KG1 (cell line): ENCODE measurements at regions not wholly inside any gene's neighbourhood (a gene's known extent, or its start where the extent isn't known, plus 50 kb on each side); places are given as distances from the start of the nearest gene placed in this dataset.
"Not testable (repeated sequence)": the region's sequence is repeated elsewhere in the genome, so short reads cannot be mapped to it uniquely, and the experiment has no call there.

Source experiments
- DNase-seq: peaks from one replicate; lab custom pipeline; 2025; lab: John Stamatoyannopoulos, UW

DNA sequence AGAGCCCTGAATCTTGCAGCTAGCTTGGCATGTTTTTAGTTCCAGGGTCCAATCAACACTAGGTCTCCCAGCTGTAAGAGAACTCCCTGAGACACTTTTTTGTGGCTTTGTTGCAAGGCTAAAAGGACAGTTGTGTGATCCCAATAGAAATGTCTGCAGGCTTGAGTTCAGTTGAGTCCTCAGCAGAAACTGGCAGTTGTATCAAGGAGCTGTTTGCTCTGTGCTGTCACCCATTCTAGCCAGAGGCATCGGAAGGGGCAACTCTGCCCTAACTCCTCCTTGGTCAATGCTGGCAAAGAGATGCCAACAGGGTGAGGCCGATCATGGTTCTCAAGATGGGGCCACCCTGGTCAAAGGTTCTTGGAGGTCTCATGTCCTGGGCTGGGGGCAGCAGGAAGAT is 224.1 kb downstream of the BUB3 start:
- DNase-seq, result no peak

DNA sequence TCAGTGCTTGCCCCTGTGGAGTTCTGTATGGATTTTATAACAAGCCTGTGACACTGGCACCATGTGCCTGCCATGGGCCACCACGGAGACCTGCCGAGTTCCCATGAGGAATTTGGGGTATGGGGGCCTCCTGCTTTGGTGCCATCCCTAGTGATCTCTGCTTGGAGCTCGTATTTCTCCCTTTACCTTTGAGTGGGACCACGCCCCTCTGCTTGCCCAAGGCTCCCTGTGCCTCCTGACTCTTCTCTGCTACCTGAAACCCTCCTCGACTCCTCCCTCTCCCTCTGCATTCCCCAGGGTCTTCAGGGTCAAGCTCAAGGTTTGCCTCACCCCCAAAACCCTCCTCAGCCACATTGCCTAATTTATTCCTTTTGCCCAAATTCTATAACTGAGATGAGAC is 225.0 kb downstream of the BUB3 start:
- DNase-seq, result no peak

DNA sequence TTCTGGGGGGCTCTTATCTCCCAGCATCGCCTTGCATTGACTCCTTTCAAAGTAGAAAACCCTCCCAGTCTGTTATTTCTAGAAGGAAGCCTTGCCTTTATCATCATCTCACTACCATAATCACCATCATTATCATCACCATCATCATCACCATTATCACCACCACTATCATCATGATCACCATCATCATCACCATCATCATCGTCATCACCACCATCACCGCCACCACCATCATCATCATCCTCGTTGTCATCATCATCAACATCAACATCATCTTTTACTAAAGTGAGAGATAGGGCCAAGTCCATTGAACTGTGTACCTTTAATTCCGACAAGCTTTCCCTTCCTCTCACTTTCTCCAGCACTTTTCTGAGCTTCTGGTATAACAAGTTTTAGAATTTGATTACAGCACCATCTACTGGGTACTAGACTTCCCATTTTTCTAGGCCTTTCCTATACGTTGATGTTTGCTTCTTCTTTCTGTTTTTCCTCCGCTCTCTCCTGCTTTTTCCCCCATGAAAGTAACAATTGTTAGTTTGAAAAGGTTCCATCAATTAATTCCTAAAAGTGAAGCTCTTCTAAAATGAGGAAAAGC is 226.4 kb downstream of the BUB3 start:
- DNase-seq, result no peak

DNA sequence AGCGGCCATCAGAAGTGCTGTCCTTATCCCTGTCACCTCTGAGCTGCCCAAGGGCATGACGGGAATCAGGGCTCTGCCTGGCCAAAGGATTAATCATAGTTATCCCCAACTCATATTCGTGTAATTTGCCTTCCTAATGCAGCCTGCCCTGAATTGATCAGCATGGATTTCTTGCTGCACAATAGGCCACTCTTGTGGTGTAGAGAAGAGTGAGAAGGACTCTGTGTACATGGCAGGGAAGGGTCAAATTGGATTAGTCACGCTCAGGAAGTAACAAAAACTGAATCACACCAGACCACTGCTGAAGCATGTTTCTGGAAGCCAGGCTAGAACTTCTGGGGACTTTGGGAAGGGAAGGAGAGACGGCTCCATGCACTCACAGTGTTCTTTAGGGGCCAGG is 227.0 kb downstream of the BUB3 start:
- no peak for DNase-seq

DNA sequence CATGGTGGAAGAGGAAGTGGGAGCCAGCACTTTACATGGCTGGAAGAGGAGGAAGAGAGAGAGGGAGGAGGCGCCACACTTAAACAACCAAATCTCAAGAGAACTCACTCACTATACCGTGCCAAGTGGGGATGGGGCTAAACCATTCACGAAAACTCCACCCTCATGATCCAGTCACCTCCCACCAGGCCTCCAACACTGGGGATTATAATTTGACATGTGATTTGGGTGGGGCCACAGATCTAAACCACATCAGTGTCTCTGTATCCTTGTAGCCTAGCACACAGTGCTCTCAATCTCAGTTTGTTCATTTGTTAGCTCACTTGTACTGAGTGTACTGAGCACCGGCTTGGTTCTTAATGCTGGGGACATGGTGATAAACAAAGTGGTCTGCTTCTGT is 228.3 kb downstream of the BUB3 start:
- no peak for DNase-seq

DNA sequence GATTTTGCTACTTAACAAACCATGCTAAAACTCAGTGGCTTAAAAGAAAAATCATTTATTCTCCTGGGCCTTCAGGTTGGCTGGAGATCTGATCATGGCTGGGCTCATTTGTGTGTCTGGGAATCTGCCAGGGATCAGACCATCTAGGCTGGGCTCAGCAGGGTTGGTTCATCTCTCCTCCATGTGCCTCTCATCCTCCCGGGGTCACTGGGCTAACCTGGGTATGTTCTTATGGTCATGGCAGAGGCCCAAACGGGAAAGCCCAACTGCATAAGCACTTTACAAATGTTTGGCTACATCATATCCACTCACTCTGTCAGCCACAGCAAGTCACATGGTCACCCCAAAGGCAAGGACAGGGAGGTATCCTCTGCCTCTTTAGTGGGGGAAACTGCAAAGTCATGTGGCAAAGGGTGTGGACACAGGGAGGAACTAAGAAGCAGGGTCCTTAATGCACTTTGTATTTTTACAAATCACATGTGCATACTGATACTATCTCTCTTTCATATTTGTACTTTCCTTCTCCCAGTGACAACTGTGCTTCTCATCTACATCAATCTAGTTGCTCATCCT is 231.4 kb downstream of the BUB3 start:
- no peak for DNase-seq

DNA sequence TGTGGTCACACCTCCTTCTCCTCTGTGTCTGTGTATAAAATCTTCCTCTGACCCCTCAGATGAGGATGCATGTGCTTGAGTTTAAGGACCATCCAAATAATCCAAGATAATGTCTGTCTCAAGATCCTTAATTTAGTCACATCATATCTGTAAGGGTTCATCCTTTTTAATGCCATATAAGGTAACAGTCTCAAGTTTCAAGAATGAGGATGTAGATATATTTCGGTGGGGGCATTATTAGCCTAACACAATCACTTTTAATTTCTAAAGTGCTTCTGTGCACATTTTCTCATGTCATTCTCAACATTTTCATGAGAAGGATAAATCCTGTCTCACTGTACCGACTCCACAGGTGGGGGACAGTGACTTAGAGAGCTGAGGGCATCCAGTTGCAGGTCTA is 235.3 kb downstream of the BUB3 start:
- DNase-seq, result no peak

DNA sequence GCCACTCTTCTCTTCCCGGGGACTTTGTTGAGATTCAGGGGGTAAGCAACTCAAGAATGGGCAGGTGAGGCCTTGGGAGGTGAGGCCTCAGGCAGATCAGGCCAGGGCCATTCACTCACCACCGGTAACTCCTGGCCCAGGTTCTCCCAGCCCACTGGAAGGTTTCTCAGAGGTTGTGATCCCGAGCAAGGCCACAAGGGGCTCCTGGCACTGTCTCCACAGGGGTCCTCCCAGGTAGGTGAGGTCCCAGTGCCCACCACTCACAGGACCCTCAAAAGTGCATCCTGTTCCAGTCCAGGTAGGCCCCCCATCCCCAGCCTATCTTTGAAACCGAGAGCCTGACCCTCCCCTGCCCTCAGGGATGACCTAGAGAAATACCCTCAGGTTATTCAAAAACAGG is 236.1 kb downstream of the BUB3 start:
- DNase-seq, result no peak

DNA sequence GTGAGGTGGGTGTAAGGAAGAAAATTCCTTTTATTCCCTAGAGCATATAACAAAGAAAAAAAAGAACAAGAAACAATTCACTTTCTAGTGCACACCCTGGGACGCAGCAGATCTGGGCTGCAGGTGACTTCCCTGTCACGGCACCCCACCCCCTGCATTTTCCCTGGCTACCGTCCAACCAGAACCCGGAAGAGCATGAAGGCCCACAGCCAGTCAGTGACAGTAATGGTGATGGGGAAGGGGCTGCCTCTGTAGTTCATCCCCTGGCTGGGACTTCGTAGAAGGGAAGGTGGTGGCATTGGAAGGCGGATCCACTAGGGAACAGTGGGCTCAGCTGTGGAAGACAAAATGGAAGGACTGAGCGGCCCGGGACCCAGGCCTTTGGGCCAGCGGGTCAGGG is 236.7 kb downstream of the BUB3 start:
- no peak for DNase-seq

DNA sequence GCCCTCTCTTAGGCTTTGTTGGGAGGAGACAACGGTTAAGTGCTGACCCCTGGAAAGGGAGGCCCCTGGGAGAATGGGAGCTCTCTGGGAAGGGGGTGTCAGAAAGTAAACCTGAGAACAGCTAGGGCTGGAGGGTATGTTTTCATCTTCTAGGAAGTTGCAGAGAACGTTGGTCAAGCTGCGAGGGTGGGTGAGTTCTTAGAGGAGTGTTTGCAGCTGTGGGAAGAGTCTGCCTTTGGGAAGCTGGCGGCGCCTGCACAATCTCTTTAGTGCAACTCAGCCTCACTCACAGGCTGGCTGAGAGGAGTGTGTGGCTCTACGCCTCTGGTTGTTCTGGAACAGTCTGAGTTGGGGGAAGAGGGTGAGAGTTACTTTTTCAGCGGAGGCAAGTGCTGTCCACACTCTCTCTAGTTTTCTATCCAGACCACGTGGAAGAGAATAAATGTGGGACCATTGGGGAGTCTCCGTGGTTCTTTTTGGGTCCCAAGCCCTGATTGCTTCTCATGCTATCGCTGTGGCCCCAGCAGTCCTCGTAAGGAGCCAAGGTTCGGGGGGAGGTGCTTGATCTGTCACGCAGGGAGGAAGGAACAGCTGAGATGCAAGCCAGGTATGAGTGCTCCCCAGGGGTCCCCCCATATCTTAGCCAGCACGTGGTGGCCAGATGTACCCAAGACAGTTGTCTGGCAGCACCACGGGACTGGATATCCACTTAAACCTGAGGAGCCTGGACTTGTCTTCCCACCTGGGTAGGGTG is 237.2 kb downstream of the BUB3 start:
- DNase-seq, result no peak

DNA sequence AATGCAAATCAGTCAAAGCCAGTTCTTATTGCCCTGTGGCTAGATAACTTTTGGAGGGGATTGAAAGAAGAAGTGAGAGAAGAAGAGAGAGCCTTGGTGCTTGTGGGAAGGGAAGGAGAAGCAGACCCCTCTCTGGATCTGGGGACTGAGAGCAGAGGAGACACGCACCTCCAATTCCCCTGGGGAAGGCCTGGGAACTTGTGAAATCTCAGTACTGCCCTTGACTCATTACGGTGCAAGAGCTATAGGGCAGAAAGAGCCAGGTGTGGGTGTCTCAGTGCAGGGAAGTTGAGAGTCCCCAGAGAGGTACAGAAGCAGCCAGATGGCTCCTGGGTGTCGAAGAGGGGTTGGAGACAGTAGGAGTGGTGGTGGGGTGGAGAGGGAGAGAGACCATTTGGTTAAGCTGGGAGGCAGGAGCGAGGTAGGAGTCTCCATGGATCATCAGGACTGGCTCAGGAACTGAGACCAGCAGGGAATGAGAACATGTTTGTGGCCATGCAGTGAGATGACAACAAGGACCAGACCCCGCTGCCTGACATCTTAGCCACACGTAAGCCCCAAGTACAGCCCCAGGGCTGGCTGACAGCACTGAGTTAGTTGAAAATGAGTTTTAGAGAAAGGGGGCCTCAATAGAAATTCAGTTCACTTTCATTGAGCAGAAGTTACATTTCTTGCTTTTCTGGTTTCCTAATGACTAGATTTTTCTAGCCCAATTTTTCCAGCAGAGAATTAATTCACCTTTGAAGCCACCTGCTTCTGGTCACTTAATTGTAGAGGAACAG is 238.2 kb downstream of the BUB3 start:
- no peak for DNase-seq

DNA sequence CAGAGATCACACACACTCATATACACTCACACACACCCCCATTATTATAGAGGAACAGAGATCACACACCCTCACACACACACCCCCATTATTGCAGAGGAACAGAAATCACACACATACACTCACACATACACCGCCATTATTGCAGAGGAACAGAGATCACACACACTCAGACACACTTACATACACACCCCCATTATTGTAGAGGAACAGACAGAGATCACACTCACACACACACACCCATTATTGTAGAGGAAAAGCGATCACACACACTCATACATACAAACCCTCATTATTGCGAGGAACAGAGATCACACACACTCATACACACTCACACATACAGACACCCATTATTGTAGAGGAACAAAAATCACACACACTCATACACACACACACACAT is 239.0 kb downstream of the BUB3 start:
- no peak for DNase-seq

DNA sequence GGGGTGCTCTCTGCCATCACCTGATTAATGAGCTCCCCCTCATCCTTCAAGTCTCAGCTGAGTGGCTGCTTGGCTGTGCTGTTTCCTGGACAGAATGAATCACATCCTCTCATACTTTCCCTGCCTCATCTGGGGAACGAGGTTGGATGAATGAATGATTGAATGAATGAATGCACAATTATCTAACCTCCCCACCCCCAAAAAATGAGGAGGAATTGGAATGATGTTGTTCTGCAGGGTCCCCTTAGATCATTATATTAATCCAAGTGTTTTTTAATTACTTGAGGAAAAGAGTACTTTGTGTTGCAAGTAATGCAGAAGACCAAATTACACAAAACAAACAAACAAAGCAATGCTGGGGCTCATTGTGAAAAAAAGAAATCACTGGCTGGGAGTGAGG is 240.2 kb downstream of the BUB3 start:
- no peak for DNase-seq

DNA sequence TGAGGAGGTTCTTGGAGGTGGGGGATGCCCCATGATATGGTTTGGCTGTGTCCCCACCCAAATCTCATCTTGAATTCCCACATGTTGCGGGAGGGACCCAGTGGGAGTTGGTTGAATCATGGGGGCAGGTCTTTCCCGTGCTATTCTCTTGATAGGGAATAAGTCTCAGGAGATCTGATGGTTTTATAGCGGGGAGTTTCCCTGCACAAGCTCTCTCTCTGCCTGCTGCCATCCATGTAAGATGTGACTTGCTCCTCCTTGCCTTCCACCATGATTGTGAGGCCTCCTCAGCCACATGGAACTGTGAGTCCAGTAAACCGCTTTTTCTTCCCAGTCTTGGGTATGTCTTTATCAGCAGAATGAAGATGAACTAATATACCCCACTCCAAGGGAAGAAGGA is 241.0 kb downstream of the BUB3 start:
- not testable (repeated sequence) for DNase-seq

DNA sequence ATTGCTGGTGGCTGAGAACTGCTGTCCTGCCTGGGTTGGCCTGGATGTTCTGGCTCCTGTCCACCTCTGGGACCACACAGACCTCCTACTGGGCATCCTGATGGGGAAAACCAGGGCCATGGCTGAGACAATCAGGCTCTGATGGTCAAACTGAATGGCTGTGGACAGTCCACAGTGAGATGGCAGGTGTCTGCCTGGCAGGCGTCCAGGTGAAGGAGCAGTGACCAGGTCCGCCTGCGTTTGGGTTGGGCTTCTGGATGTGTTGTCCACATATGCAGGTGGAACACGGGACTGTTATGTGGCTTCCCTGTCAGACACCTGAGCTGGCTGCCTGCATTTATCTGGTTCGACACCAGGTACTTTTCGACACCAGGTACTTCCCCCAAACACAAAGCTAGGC is 241.7 kb downstream of the BUB3 start:
- no peak for DNase-seq

DNA sequence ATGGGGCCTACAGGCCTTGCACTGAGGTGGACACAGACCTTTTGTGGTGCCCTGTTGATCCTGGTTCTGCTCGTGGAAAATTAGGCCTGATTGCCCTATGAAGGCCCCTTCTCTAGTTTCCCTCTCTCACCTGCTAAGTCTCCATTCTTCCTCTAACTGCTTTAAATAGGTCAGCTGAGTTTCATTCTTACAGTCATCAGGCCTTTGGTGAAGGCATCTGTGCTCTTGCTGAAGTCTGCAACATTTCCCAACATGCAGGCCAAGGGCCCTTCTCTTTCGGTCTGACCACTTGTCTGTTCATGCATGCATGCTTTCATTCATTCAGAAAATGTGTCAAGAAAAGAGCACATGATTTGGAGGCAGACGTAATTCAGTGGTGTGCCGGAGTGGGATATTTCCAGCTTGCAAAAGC is 244.0 kb downstream of the BUB3 start:
- no peak for DNase-seq

DNA sequence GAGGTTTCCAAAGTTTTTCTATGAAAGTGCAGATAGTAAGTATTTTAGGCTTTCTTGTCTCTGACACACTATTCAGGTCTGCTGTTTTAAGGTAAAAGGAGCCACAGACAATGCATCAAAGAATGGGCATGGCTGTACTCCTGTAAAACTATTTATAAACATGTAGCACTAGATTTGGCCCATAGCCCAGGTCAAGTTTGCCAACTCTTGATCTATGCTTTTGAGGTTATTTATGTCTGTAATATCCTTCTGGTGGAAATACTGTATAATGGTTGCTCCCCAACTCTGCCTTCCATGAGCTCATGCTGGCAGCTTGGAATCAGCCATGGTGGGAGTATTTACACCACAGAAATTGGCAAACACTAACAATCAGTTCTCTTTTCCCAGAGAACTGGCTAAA is 244.6 kb downstream of the BUB3 start:
- no peak for DNase-seq

DNA sequence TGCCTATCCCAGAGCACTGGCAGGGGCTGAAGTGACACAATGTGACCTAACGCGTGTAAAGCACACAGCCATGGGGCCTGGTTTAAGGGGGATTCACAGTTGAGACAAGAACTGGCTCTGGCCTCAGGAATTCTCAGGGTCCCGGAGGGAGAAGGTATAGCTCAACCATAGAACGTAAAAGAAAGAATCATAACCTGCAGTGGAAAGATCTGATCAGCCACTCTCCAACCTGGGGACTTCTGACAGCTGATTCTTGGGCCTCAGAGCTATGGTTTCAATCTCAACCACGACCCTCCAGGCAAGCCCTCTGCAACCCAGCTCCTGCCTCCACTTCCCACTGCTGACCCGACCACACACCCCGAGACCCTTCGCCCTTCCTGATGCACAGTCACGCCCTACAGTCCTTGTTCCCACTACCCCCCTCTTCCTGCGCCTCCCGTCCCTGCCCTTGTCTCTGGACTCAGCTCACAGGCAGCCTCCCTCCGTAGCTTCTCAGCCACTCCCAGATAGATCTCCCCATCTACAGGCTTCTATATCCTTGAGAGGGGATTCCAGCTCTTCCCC is 245.2 kb downstream of the BUB3 start:
- no peak for DNase-seq

DNA sequence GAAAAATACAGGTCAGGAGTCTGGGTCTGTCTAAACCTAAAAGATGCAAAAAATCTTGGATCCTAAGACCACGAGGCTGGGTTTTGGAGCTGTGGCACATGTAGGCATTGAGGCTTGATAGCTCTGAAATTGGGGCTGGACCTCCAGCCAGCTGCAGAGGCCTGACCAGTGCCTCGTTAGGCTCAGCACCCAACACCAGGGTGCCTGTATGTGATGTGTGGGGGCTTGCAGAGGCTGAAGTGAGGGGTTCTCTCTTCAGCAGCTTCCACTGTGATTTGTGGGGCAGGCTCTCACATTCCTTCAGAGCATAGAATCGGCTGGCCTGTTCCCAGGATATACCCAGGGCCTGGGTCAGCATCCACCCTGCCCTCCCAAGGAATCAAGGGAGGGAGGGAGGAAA is 247.8 kb downstream of the BUB3 start:
- DNase-seq, result no peak

DNA sequence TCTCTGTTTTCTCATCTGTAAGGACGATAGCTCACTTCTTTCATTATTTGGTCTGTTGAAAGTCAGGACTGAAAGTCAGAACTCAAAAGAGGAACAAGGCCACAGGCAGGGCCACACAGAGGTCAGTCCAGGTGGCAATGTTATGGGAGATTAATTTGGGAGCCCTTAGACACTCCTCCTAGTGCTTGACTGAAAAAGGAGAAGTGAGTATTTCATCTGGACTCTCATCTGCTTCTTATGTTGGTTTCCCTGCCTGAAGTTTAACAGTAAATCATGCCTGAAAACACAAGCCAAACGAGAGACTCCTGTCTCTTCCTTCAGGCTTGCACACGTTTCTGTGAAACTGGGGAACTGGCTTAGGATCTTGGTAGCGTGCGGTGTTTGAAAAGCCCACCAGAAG is 248.5 kb downstream of the BUB3 start:
- DNase-seq, result peak; percentile 5

DNA sequence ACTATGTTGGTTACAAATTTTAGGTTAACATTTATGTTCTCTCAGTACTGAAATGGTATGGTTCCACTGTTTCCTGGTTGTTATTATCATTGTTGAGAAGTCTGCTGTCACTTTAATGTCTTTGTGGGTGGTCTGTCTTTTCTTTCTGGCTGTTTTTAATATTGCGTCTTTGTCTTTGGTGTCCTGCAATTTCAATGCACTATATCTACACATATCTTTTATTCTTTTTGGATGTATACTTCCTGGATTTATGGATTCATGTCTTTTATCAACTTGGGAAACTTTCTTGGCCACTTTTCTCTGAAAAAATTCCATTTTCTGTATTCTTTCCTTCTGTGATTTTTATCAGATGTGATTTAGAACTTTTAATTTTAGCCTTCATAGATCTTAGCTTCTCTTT is 250.2 kb downstream of the BUB3 start:
- no peak for DNase-seq

DNA sequence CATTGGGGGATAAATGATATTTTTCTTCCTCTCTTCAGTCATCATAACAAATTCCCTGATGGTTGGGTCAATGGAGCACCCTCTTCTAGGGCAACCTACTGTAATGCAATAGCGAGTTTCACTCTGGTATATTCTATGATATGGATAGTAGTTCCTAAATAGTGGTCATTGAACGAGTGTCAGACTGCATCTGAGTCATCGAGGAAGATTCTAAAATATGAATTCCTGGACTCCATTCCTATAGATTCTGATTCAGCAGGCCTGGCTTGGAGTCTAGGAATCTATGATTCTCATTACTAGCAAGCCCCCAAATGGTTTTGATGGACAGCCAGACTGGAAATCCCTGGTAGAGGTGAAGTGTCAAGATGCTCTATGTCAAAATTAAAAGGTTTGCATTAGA is 254.5 kb downstream of the BUB3 start:
- no peak for DNase-seq

DNA sequence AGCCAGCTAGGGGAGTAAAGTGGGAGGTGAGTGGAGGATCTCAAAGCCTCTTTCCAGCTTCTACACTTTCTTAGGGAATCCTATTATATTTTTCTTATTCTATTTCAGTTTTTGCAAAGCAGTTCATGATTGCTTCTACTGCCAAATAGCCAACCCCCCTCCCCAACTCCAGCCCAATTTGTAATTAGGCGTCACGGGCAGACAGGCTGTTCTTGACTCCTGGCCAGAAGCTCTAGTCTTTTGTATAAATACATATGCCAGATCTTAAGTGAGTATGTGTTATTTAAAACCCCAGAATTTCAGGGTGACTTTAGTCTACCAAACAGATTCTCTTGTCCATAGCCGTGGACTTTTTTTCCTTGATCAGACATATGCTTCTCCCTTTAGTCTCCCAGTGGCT is 255.2 kb downstream of the BUB3 start:
- no peak for DNase-seq
